GM12891 (cell line): ENCODE measurements at regions not wholly inside any gene's neighbourhood (a gene's known extent, or its start where the extent isn't known, plus 50 kb on each side); places are given as distances from the start of the nearest gene placed in this dataset.
"Not testable (repeated sequence)": the region's sequence is repeated elsewhere in the genome, so short reads cannot be mapped to it uniquely, and the experiment has no call there.

ENCODE experiments used
- DNase-seq: peaks from one replicate; pipeline ENCODE4 v3.0.0; 2011; ENCODE audit warnings: low spot score; ENCODE audit not compliant: insufficient read length
- FAIRE-seq: peaks from 2 replicates; lab custom pipeline; 2011; peaks lifted over from hg19 to GRCh38; lab: Jason Lieb, UNC
- PAX5 ChIP-seq: IDR thresholded peaks from 2 replicates; pipeline ENCODE4 v1.6.1; 2011; ENCODE audit warnings: low read length, moderate library complexity, mild to moderate bottlenecking; ENCODE audit not compliant: insufficient read depth, severe bottlenecking
- POLR2A ChIP-seq: IDR thresholded peaks from 2 replicates; pipeline ENCODE4 v1.6.1; 2011; ENCODE audit warnings: low read depth, low read length, control low read depth
- POLR2AphosphoS5 ChIP-seq: IDR thresholded peaks from 2 replicates; pipeline ENCODE4 v1.6.1; 2011; ENCODE audit warnings: low read depth, low read length, control low read depth
- POU2F2 ChIP-seq: IDR thresholded peaks from 2 replicates; pipeline ENCODE4 v1.6.1; 2011; ENCODE audit warnings: low read depth, mild to moderate bottlenecking, control low read depth, low read length, moderate library complexity
- SPI1 ChIP-seq: IDR thresholded peaks from 2 replicates; pipeline ENCODE4 v1.6.1; 2011; ENCODE audit warnings: low read depth, low read length, control low read depth
- TAF1 ChIP-seq: IDR thresholded peaks from 2 replicates; pipeline ENCODE4 v1.6.1; 2011; ENCODE audit warnings: low read depth, low read length, control low read depth

DNA sequence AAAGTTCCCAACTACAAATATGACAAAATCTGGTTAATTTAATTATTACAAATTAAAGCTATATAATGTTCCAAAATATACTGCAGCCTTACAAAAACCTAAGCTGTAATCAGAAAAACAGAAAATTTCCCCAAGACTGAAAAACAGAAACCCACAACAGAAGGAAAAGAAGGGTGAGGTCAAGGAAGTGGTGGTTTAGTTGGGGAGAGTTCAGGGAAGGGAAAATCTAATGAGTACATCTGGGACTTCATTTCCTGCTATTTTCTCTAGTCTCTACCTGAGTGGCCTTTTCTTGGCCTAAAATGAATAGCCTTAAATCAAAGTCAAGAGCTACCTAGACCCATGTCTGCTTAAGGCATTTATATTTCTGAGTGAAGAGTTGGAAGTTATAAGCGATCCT lies 66.2 kb upstream of the BEND6 start:
- no peak for DNase-seq
- no peak for TF ChIP-seq POU2F2
- TF ChIP-seq PAX5: no peak
- TF ChIP-seq POLR2A: no peak
- FAIRE-seq: no peak

DNA sequence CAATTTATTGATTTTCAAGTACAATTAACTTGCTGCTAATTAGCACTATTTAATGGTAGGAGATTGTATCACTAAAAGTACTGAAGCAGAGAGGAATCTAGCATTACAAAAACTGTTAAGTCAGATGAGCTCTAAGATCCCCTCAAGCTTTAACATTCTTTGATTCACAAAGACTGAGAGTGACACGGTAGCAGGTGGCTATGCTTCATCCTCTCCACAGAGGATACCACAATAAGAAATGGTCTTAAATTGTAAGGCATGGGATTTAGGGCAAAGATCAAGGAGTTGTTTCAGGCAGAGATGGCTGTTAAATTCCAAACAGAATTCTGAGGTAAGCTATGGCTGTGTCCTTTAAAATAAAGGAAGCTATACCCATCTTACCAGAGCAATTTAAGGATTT lies 67.8 kb upstream of the BEND6 start:
- FAIRE-seq (no peak), DNase-seq (no peak)
- TF ChIP-seq SPI1 (no peak), POLR2AphosphoS5 (no peak), TAF1 (no peak), PAX5 (no peak), POU2F2 (no peak), POLR2A (no peak)

DNA sequence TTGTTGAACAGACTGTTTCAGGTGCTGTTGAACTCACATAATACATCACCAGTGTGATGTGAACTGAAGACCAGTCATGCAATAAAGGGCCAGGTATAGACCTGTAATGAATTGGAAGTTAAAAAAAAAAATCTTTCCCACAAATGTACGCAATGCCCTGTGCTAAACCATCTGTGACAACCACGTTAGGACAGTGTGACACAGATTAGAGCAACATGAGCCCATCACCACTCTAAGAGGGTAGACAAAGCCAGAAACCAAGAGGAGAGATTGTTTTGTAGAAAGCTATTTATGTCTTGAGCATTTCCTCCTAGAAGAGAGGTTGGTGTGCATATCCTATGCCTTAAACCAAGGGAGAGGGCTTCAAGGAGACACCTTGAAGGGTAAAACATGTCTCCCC lies 77.0 kb upstream of the BEND6 start:
- DNase-seq (no peak), FAIRE-seq (peak; percentile 66)
- no peak for TF ChIP-seq POU2F2
- TF ChIP-seq SPI1: no peak
- TF ChIP-seq PAX5: no peak
- no peak for TF ChIP-seq TAF1

DNA sequence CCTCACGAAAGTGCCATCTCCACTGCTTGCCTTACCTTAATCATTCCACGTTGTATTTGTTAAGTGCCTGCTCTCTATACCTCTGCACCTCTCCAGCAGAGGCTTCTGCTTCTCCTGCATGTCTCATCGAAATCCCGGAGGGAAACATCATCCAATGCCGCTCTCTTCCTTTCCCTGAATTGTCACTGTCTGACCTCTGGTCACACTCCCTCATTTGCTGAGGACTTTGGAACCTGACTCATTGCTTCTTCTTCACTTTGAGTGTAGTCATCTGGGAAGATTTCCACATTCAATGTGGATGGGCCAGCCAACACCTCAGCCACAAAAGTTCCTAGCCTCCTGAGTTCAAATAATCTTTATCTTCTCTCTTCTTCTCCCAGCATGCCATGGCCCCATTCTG lies 78.9 kb upstream of the BEND6 start:
- no peak for FAIRE-seq
- TF ChIP-seq TAF1 (no peak), POLR2A (no peak), POU2F2 (no peak), POLR2AphosphoS5 (no peak), SPI1 (no peak), PAX5 (no peak)
- no peak for DNase-seq

DNA sequence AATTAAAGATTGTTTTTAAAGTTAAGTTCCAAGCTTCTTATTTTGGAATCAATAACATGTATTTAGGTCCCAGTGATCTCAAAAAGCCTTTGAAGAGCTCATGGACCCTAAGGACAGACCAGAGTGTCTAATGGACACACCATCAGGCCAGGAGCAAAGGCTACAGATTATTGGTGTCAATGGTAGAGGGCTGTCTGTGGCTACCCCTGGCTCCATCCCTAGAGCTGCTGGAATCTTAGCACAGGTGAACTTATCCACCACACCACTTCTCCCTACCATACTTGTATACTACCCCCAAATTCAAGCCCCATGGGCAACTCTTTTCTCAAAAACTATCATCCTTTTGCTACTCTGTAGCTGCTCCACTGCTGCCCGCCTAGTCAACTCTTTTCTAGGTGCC lies 79.4 kb upstream of the BEND6 start:
- no peak for DNase-seq
- FAIRE-seq: no peak
- TF ChIP-seq POLR2AphosphoS5 (no peak), SPI1 (no peak), POLR2A (no peak), POU2F2 (no peak), PAX5 (no peak), TAF1 (no peak)

DNA sequence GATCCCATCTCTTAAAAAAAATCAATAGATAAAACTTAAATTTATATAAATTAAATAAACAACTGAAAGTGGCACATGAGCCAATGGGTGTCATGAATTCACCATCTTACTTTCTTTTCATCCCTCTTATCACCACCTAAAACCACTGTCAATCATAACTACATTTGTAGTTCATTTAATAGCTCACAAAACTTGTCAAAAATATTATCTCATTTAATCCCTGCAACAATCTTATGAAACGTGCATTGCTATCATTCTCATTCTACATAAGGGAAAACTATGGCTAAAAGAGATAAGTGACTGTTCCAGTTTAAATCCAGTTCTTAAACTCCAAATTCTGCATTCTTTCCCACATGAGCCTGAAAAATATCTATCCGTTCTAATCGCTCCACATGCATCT lies 80.6 kb upstream of the BEND6 start:
- FAIRE-seq (no peak), DNase-seq (no peak)
- TF ChIP-seq POLR2A: no peak
- TF ChIP-seq POU2F2: no peak
- TF ChIP-seq TAF1: no peak
- no peak for TF ChIP-seq SPI1
- no peak for TF ChIP-seq POLR2AphosphoS5
- TF ChIP-seq PAX5: no peak

DNA sequence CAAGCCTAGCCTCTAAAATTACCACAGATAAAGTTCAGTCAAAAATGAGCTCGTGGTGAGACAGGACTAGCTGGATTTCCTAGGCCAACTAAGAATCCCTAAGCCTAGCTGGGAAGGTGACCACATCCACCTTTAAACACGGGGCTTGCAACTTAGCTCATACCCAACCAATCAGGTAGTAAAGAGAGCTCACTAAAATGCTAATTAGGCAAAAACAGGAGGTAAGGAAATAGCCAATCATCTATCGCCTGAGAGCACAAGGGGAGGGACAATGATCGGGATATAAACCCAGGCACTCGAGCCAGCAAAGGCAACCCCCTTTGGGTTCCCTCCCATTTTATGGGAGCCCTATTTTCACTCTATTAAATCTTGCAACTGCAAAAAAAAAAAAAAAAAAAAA lies 84.9 kb upstream of the BEND6 start:
- not testable (repeated sequence) for FAIRE-seq, DNase-seq

DNA sequence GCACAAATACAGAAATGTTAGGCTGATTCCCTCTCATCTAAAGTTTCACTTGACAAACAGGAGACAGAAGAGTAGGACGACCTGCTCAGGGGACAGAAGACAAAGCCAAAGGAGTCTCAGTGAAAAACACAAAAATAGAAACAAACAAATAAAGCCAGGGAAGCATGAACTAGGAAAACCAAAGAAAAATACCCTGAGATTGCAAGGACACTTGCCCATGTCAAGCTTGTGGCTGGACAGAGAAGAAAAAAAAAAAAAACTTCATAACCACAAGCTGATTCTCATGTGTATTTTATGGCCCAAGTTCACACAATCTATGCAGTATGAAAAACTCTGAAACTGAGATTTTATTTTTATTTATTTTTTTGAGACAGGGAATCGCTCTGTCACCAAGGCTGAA lies 85.6 kb upstream of the BEND6 start:
- DNase-seq: no peak
- FAIRE-seq: no peak
- no peak for TF ChIP-seq POLR2A

DNA sequence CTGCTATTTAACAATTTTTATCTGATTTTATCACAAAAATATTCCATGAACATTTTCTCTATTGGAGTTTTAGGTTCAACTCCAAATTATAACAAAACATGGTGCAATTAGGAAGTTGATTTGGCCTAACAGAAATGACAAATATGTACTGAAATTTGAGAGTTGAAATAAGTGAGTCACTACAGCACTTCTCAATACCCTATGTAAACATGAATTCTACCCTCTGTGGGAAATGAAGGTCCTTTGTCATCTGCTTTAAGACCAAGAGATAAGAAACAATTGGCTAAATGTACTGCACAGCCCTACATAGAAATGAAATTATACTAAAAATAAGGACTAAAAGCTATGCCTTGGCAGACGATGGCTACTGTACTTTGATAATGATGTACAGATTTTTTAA lies 86.2 kb upstream of the BEND6 start:
- TF ChIP-seq PAX5 (no peak), POLR2AphosphoS5 (no peak), SPI1 (no peak), TAF1 (no peak), POLR2A (no peak), POU2F2 (no peak)
- FAIRE-seq: no peak
- no peak for DNase-seq

DNA sequence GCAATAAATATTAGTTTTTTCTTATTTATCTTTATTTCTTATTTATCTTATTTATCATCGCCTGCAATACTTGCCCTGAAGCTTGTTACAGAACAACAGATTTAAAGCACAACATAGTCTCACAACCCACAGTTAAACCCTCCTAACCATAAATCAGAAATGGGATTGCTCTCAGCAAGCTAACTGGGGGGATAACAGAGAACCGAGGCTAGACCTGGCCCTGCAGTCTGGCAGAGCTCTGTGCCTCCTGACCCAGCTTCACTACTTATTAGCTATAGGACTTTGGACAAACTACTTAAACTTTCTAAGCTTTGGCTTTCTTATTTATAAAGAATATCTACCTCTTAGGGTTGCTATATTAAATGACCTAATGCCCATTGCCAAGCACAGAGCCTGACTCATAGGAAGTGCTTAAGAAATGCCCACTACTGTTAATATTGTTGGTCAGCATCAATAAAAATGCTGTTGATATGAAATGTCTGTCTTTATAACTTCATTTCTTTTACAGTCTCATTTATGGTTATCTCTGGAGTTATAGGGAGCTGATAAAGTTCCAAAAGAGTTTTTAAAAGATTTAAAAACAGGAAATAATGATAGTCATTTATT lies 87.9 kb upstream of the BEND6 start:
- TF ChIP-seq TAF1 (no peak), POLR2AphosphoS5 (no peak), POLR2A (no peak)
- no peak for FAIRE-seq
- no peak for DNase-seq

DNA sequence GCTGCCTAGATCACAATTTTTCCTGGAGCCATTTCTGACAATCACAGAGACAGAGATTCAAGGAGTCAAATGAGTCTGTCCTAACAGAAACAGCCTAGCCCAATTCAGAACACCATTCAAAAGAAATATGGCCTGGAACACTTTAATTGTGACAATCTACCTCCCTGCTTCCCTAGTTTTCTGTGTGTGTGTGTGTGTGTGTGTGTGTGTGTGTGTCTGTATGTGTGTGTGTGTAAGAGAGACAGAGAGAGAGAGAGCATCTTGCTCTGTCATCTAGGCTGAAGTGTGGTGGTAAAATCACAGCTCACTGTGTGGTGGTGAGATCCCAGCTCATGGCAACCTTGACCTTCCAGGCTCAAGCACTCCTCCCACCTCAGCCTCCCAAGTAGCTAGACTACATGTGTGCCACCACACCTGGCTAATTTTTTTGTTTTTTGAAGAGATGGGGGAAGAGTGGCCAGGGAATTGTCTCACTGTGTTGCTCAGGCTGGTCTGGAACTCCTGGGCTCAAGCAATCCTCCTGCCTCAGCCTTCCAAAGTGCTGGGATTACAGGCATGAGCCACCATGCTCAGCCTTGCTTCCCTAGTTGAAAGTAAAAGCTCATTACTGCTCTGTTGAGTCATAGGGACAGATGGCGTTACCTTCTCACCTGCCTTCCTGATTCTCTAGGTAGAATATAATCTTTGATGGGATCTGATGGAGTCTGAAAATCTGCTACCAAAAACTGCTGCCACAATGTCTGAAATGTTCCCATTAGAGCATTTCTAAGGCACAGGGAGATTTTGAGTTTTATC lies 89.6 kb upstream of the BEND6 start:
- no peak for DNase-seq
- TF ChIP-seq POLR2AphosphoS5 (no peak), SPI1 (no peak), PAX5 (no peak), POLR2A (no peak), TAF1 (no peak), POU2F2 (no peak)
- peak; percentile 5 for FAIRE-seq
